ENCODE measurements at regions not wholly inside any gene's neighbourhood (a gene's known extent, or its start where the extent isn't known, plus 50 kb on each side); places are given as distances from the start of the nearest gene placed in this dataset.

DNA sequence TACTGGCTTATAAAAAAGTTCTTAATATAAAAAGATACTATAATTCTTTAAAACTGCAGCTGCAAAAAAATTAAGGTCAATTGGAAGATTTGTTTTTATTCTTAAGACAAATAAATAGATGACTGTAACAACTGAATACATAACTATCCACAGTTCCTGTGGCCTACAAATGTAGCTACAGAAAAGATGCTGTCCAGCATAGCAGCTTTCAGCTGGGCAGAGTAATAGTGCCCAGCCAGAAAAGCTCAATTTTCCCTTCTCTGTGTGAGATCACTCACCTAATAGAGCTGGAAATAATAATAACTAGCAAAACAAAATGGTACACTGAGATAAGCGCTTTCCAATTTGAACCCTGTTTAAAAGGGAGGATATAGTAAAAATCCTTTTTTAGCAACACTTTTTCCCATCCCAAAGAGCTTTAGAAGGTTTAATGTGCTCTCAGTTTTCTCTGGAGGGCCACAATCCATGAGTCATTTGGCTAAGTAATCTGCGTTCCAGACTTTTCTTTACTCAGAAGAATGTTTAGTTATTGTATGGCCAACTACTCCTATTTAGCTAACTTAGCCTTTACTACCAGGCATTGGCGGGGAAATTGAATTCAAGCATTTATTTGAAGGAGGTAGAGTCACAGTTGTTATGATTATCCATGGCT, 158.1 kb upstream of the SLC39A10 start:
- H3K4me3 ChIP-seq (ENCODE audit: low read depth, poor library complexity, severe bottlenecking), result no peak overlapping the region
- TF ChIP-seq, protein P1, sequence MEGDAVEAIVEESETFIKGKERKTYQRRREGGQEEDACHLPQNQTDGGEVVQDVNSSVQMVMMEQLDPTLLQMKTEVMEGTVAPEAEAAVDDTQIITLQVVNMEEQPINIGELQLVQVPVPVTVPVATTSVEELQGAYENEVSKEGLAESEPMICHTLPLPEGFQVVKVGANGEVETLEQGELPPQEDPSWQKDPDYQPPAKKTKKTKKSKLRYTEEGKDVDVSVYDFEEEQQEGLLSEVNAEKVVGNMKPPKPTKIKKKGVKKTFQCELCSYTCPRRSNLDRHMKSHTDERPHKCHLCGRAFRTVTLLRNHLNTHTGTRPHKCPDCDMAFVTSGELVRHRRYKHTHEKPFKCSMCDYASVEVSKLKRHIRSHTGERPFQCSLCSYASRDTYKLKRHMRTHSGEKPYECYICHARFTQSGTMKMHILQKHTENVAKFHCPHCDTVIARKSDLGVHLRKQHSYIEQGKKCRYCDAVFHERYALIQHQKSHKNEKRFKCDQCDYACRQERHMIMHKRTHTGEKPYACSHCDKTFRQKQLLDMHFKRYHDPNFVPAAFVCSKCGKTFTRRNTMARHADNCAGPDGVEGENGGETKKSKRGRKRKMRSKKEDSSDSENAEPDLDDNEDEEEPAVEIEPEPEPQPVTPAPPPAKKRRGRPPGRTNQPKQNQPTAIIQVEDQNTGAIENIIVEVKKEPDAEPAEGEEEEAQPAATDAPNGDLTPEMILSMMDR (IDR thresholded peaks at IDR 0.05), result no peak
- TF ChIP-seq POLR2A (IDR thresholded peaks at IDR 0.05), result no peak
- 86 to 92% methylated on average over 3 of the region's 3 CpGs for WGBS, 2 donors
- intact Hi-C loops (cut with DNase I; ENCODE audit: low total_unique reads), result no loop called here
- DNase-seq (ENCODE audit: low spot score in 2 of 2), result no peak

DNA sequence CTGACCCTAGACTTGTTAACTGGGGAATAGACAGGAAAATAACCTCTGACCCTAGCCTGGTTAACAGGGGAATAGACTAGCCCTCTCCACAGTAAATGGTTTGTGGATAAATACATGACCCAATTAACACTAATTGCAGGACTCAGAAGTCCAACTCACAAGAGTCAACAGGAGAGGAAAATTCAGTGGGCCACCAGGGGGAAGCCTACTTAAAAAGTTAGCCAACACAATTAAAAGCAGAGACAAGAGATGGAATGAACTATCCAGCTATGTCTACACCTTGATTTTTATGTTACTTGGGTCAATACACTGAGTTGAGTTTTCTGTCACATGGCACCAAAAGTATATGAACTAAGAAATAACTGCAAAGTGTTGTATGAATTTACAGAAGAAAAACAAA, 158.8 kb upstream of the SLC39A10 start:
- no peak for TF ChIP-seq POLR2A (IDR thresholded peaks at IDR 0.05)
- TF ChIP-seq, protein P1 (IDR thresholded peaks at IDR 0.05), result no peak
- DNase-seq (ENCODE audit: low spot score in 2 of 2), result peak in 1 of 2 donors; percentile 27
- H3K4me3 ChIP-seq (ENCODE audit: low read depth, poor library complexity, severe bottlenecking), result no peak overlapping the region
- intact Hi-C loops (cut with DNase I; ENCODE audit: low total_unique reads), result no loop called here

DNA sequence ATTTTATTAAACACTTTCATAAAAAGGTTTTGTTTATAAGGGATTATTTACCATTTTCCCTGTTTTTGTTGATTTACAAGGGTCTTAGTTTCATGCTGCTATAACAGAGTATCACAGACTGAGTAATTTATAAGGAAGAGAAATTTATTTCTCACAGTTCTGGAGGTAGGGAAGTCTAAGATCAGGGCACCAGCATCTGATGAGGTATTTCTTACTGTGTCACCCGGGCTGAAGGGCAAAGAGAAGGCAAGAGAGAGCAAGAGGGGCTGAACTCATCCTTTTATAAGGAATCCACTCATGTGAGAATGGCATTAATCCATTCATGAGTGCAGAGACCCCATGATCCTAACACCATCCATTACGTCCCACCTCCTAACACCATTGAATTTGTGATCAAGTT, 160.0 kb upstream of the SLC39A10 start:
- intact Hi-C loops (cut with DNase I; ENCODE audit: low total_unique reads), result no loop called here
- no peak overlapping the region for H3K4me3 ChIP-seq (ENCODE audit: low read depth, poor library complexity, severe bottlenecking)
- 93% methylated on average over 2 of the region's 2 CpGs for WGBS, 2 donors
- TF ChIP-seq, protein P1 (IDR thresholded peaks at IDR 0.05), result no peak
- no peak for TF ChIP-seq POLR2A (IDR thresholded peaks at IDR 0.05)
- DNase-seq (ENCODE audit: low spot score in 2 of 2), result no peak

DNA sequence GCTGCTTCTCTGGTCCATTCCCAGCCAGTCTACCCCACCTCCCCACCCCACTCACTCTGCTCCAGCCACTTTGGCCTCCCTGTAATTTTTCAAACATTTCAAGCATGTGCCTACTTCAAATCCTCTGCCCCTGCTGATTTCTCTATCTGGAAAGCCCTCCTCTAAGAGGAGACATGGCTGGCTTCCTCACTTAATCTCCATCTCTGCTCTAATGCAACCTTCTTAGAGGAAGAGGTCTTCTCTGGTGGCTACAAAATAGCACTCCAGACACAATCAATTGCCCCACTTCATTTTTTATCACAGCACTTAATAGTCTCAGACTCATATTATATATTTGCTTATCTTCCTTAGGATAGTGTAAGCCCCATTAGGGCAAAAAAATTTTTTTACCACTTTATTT, 161.1 kb upstream of the SLC39A10 start:
- TF ChIP-seq POLR2A (IDR thresholded peaks at IDR 0.05), result no peak
- TF ChIP-seq, protein P1 (IDR thresholded peaks at IDR 0.05), result no peak
- DNase-seq (ENCODE audit: low spot score in 2 of 2), result no peak
- intact Hi-C loops (cut with DNase I; ENCODE audit: low total_unique reads), result no loop called here
- H3K4me3 ChIP-seq (ENCODE audit: low read depth, poor library complexity, severe bottlenecking), result no peak overlapping the region

DNA sequence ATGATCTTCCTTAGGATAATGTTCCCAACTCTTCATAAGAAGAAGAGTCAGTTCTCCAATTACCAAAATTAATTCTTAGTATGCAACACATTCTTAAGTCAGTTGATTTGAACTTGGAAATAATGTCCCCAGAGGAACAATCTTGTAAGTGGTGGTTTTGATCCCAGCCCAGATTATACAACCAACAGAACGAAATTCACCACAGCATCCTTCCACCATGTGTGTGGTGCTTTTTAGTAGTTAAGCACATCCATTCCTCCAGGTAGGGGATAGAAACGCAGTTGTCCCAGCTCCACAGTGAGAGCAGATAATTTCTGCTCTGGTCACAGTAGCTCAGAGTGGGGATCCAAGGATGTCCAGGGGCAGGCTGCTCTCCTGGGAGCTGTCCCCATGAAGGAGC, 161.7 kb upstream of the SLC39A10 start:
- no peak for TF ChIP-seq POLR2A (IDR thresholded peaks at IDR 0.05)
- TF ChIP-seq, protein P1 (IDR thresholded peaks at IDR 0.05), result no peak
- intact Hi-C loops (cut with DNase I; ENCODE audit: low total_unique reads), result no loop called here
- WGBS, 2 donors, result 80 to 81% methylated on average over 2 of the region's 2 CpGs
- H3K4me3 ChIP-seq (ENCODE audit: low read depth, poor library complexity, severe bottlenecking), result no peak overlapping the region
- no peak for DNase-seq (ENCODE audit: low spot score in 2 of 2)

DNA sequence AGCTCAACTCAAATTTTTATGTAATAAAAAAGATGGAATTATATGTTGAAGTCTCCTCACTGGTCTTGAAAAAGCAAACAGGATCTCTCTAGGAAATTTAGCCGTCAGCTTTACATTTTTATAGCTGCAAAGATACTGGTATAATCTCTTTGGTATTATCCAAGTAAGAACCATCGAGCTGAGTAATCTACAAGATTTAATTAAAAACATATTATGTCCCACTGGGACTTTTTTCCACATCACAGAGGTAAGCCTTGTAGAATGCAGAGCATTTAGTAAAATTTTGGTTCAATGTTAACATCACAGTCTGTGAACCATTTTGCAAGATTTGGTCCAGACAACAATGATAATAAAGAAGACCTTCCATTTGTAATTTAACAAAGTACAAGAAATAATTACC, 162.6 kb upstream of the SLC39A10 start:
- intact Hi-C loops (cut with DNase I; ENCODE audit: low total_unique reads), result no loop called here
- WGBS, 2 donors, result 59 to 79% methylated on average over 2 of the region's 2 CpGs
- TF ChIP-seq POLR2A (IDR thresholded peaks at IDR 0.05), result no peak
- TF ChIP-seq, protein P1 (IDR thresholded peaks at IDR 0.05), result no peak

More for the DNA sequence above, 162.6 kb upstream of the SLC39A10 start:
- no peak overlapping the region for H3K4me3 ChIP-seq (ENCODE audit: low read depth, poor library complexity, severe bottlenecking)
- DNase-seq (ENCODE audit: low spot score in 2 of 2), result no peak

All from lower leg skin (tissue), 4 donors.